ENCODE measurements at regions not wholly inside any gene's neighbourhood (a gene's known extent, or its start where the extent isn't known, plus 50 kb on each side); places are given as distances from the start of the nearest gene placed in this dataset.

DNA sequence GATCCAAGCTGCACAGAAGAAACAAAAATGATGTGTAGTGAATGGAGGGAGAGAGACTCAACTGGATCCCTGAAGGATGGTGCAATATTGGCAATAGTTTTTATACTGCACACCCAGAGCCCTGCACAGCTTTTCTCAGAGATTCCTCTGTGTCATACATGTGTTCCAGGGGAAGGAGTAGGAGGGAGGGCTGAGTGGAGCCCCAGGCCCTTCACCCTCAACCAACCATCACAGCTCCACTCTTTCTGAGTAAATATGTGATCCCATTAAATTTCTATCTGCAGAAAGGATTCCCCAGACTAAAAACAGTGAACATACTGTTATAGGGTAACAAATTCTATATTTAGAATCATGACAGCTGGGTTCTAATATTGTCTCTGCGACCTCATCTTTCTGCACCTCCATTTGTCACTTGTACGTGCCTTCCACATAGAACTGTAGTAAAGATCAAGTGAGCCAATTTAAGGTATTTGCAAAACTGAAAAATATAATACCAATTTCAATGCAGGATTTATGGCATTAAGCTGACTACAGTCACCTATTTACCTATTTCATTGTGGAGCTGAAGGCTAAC lies 421.4 kb upstream of the NRSN1 start:
- no peaks in the 10 kb centered on the region for H3K4me1 Mint-ChIP-seq (ENCODE audit: unreplicated experiment)

GRCh38 chr6:23705697-23706096 lies 420.3 kb upstream of the NRSN1 start:
- Mint-ChIP-seq H3K36me3 (ENCODE audit: unreplicated experiment) (no peaks in the 10 kb centered on the region), H3K4me3 (ENCODE audit: unreplicated experiment) (no peak overlapping the region), H3K27ac (ENCODE audit: unreplicated experiment) (no peak overlapping the region), H3K9me3 (ENCODE audit: unreplicated experiment) (no peaks in the 10 kb centered on the region), H3K27me3 (ENCODE audit: unreplicated experiment) (no peaks in the 10 kb centered on the region), H3K4me1 (ENCODE audit: unreplicated experiment) (no peaks in the 10 kb centered on the region)
- TF ChIP-seq CTCF (IDR thresholded peaks at IDR 0.05): no peak
- no peak for DNase-seq (ENCODE audit: extremely low spot score, unreplicated experiment)

More for the DNA sequence above, 421.4 kb upstream of the NRSN1 start:
- H3K9me3 Mint-ChIP-seq (ENCODE audit: unreplicated experiment): peaks cover 5% of the 10 kb centered on the region
- no peak overlapping the region for H3K4me3 Mint-ChIP-seq (ENCODE audit: unreplicated experiment)
- no peak for DNase-seq (ENCODE audit: extremely low spot score, unreplicated experiment)
- no peaks in the 10 kb centered on the region for H3K36me3 Mint-ChIP-seq (ENCODE audit: unreplicated experiment)
- H3K27ac Mint-ChIP-seq (ENCODE audit: unreplicated experiment): no peak overlapping the region
- no peak for TF ChIP-seq CTCF (IDR thresholded peaks at IDR 0.05)
- H3K27me3 Mint-ChIP-seq (ENCODE audit: unreplicated experiment): no peaks in the 10 kb centered on the region

DNA sequence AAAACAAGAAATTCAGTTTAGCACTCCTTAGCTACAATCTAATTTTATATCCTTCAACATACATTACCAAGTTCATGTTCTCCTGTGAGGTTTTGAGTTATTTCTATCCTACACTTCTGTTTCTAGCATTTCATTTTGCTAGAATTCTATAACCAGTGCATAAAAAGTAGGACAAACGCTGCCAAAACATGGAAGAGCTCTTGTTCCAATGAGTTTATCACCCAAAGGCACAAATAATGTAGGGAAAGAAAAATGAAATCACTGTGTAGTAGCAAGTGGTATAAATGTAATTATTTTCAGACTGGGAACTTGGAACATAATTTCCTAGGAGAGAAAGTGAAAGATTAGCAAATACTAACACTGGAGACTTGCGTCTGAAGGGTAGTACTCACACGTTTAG lies 413.3 kb upstream of the NRSN1 start:
- Mint-ChIP-seq H3K27ac (ENCODE audit: unreplicated experiment) (no peak overlapping the region), H3K36me3 (ENCODE audit: unreplicated experiment) (no peaks in the 10 kb centered on the region), H3K27me3 (ENCODE audit: unreplicated experiment) (no peaks in the 10 kb centered on the region), H3K4me3 (ENCODE audit: unreplicated experiment) (no peak overlapping the region), H3K4me1 (ENCODE audit: unreplicated experiment) (no peaks in the 10 kb centered on the region), H3K9me3 (ENCODE audit: unreplicated experiment) (no peaks in the 10 kb centered on the region)
- no peak for TF ChIP-seq CTCF (IDR thresholded peaks at IDR 0.05)
- DNase-seq (ENCODE audit: extremely low spot score, unreplicated experiment): no peak

DNA sequence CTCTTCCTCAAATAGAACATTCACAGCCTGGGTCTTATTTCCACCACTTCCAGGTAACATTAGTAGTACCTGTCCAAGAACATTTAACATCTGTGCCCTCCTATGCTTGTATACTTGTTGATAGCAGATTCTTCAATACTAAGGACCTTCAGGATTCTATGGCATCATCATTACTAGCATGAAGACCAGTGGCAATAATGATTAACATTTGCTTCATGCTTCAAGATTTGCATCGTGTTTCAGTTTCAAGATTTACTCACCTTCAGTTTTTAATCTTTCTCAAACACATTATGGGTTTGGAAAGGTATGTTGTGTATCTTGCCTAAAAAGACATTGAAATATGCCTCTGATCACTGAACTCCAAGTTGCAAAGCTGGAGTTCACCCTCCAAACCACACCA lies 412.8 kb upstream of the NRSN1 start:
- TF ChIP-seq CTCF (IDR thresholded peaks at IDR 0.05): no peak
- Mint-ChIP-seq H3K27ac (ENCODE audit: unreplicated experiment) (no peak overlapping the region), H3K4me3 (ENCODE audit: unreplicated experiment) (no peak overlapping the region), H3K27me3 (ENCODE audit: unreplicated experiment) (no peaks in the 10 kb centered on the region), H3K4me1 (ENCODE audit: unreplicated experiment) (no peaks in the 10 kb centered on the region), H3K9me3 (ENCODE audit: unreplicated experiment) (no peaks in the 10 kb centered on the region), H3K36me3 (ENCODE audit: unreplicated experiment) (no peaks in the 10 kb centered on the region)
- no peak for DNase-seq (ENCODE audit: extremely low spot score, unreplicated experiment)

GRCh38 chr6:23728707-23729106 lies 397.3 kb upstream of the NRSN1 start:
- H3K4me3 Mint-ChIP-seq (ENCODE audit: unreplicated experiment): no peak overlapping the region
- no peaks in the 10 kb centered on the region for H3K9me3 Mint-ChIP-seq (ENCODE audit: unreplicated experiment)
- no peak for DNase-seq (ENCODE audit: extremely low spot score, unreplicated experiment)
- H3K4me1 Mint-ChIP-seq (ENCODE audit: unreplicated experiment): no peaks in the 10 kb centered on the region
- peaks cover 2% of the 10 kb centered on the region for H3K27me3 Mint-ChIP-seq (ENCODE audit: unreplicated experiment)
- TF ChIP-seq CTCF (IDR thresholded peaks at IDR 0.05): no peak
- no peaks in the 10 kb centered on the region for H3K36me3 Mint-ChIP-seq (ENCODE audit: unreplicated experiment)
- no peak overlapping the region for H3K27ac Mint-ChIP-seq (ENCODE audit: unreplicated experiment)

Data from osteocyte (in vitro differentiated cells).